Ovary (tissue), 3 donors: ENCODE measurements at regions not wholly inside any gene's neighbourhood (a gene's known extent, or its start where the extent isn't known, plus 50 kb on each side); places are given as distances from the start of the nearest gene placed in this dataset.

Source experiments
- EP300 ChIP-seq: sonication (generic); formaldehyde crosslinking; IDR thresholded peaks from one replicate; pipeline ENCODE4 v1.6.1; 2017; ENCODE audit warnings: antibody characterized with exemption
- TF ChIP-seq, protein P1 (sequence below), 3 donors: fragments of 450-650 bp in 2 of 3; fragments of 200-600 bp in 1 of 3; IDR thresholded peaks; one replicate each; pipeline versions ENCODE4 v1.5.1 to v1.8.0; 2016 to 2022; ENCODE audit warnings: antibody characterized with exemption in 3 of 3, mild to moderate bottlenecking in 1 of 3
- donor health status: DM: no; HTN: no; CAD: no.

GRCh38 chrX:124814106-124814505, 467.7 kb downstream of the SH2D1A start:
- TF ChIP-seq, protein P1, sequence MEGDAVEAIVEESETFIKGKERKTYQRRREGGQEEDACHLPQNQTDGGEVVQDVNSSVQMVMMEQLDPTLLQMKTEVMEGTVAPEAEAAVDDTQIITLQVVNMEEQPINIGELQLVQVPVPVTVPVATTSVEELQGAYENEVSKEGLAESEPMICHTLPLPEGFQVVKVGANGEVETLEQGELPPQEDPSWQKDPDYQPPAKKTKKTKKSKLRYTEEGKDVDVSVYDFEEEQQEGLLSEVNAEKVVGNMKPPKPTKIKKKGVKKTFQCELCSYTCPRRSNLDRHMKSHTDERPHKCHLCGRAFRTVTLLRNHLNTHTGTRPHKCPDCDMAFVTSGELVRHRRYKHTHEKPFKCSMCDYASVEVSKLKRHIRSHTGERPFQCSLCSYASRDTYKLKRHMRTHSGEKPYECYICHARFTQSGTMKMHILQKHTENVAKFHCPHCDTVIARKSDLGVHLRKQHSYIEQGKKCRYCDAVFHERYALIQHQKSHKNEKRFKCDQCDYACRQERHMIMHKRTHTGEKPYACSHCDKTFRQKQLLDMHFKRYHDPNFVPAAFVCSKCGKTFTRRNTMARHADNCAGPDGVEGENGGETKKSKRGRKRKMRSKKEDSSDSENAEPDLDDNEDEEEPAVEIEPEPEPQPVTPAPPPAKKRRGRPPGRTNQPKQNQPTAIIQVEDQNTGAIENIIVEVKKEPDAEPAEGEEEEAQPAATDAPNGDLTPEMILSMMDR (IDR thresholded peaks at IDR 0.05), result no peak
- TF ChIP-seq EP300, result no peak
